ENCODE measurements at regions not wholly inside any gene's neighbourhood (a gene's known extent, or its start where the extent isn't known, plus 50 kb on each side); places are given as distances from the start of the nearest gene placed in this dataset.

DNA sequence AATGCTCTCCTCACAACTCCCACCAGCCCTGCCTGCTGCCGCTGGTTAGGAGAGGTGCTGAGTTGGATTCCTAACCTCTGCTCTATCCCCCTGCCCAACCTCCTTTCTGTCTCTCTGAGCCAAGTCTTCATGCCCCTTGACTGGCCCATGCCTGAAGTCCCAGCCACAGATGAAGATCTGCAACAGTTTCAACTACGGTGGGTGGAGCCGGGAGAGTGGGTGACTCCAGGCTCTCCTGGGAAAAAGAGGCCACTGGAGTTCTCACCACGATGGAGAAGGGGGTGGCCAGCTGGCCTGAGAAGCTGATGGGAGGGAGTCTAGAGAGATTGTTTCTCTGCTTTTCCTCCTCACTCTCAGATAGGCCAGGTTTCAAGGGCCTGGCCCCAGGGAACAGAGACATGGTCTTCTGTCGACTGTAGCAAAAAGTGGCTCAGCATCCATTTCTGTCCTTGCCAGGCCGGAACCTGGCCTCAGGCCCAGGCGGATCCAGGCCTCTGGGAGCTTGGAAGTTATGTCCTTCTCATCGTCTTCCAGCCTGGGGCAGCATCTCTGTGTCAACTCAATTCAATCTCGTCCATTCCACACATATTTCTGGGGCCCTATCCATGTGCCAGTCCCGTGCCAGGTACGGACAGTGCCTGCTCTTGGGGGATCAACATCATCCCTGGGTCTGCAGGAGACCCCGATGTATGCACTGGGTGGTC, 75.3 kb downstream of the INHBB start:
- intact Hi-C loops (cut with DNase I), result no loop called here
- peaks cover 7% of the 10 kb centered on the region for H3K27me3 ChIP-seq (ENCODE audit: low read depth)
- no peak overlapping the region for H3K27ac ChIP-seq
- H3K36me3 ChIP-seq, result no peaks in the 10 kb centered on the region
- H3K9me3 ChIP-seq, result no peaks in the 10 kb centered on the region
- DNase-seq, result no peak
- H3K4me1 ChIP-seq, result no peaks in the 10 kb centered on the region
- H3K4me3 ChIP-seq, result no peak overlapping the region
- TF ChIP-seq, protein P1, sequence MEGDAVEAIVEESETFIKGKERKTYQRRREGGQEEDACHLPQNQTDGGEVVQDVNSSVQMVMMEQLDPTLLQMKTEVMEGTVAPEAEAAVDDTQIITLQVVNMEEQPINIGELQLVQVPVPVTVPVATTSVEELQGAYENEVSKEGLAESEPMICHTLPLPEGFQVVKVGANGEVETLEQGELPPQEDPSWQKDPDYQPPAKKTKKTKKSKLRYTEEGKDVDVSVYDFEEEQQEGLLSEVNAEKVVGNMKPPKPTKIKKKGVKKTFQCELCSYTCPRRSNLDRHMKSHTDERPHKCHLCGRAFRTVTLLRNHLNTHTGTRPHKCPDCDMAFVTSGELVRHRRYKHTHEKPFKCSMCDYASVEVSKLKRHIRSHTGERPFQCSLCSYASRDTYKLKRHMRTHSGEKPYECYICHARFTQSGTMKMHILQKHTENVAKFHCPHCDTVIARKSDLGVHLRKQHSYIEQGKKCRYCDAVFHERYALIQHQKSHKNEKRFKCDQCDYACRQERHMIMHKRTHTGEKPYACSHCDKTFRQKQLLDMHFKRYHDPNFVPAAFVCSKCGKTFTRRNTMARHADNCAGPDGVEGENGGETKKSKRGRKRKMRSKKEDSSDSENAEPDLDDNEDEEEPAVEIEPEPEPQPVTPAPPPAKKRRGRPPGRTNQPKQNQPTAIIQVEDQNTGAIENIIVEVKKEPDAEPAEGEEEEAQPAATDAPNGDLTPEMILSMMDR (IDR thresholded peaks at IDR 0.05), result no peak
- no peak for ATAC-seq

DNA sequence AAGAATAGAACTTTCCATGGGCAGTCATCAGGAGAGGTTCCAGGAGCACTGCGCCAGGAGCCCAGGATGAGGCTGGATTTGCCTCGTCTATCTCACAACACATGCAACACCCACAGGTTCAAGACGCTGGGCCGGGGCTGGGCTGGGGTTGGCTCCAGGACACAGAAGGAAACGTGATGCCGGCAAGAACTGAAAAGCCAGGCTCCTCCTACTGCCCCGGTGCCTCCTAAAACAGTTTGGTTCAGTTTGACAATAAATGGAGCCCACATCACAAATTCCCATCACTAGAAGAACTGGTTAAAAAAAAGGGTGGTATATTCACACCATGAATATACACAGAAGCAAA, 75.9 kb downstream of the INHBB start:
- DNase-seq, result no peak
- H3K9me3 ChIP-seq, result no peaks in the 10 kb centered on the region
- TF ChIP-seq, protein P1 (IDR thresholded peaks at IDR 0.05), result no peak
- peaks cover 7% of the 10 kb centered on the region for H3K27me3 ChIP-seq (ENCODE audit: low read depth)
- H3K4me3 ChIP-seq, result no peak overlapping the region
- H3K36me3 ChIP-seq, result no peaks in the 10 kb centered on the region
- no peak for ATAC-seq
- no peak overlapping the region for H3K27ac ChIP-seq
- no peaks in the 10 kb centered on the region for H3K4me1 ChIP-seq
- intact Hi-C loops (cut with DNase I), result no loop called here

DNA sequence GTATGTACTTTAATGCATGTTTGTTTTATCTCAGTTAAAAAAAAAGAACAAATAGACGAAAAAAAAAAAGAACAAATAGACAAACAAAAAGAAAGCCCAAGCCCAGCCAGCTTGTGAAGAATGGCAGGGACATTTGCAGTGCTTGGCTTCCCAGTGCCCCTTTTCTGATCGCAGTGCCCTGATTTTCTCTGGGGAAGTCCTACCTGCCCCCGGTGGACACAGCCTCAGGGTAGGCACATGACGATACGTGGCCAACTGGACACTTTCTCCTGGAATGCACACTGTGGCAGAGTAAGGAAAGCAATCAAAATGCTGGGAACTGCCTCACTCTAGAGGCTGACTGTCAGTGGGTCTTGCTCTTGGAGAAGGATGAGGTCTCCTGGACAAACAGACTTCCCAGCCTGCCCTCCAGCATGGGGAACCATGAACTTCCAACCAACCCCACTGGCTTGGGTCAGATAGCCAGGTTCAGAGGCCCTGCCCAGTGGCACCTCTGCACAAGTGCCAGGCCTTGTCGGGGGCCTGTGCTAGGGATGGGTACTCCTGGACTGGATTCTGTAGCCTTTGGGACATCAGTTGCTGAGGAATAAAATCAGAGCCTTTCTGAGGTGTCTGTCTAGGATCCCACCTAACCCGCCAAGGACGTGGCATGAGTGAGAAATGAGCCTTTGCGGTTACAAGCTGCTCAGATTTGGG, 76.7 kb downstream of the INHBB start:
- DNase-seq, result no peak
- Histone ChIP-seq H3K27me3 (ENCODE audit: low read depth) (peaks cover 7% of the 10 kb centered on the region), H3K36me3 (no peaks in the 10 kb centered on the region), H3K4me1 (no peaks in the 10 kb centered on the region), H3K4me3 (no peak overlapping the region), H3K27ac (no peak overlapping the region), H3K9me3 (no peaks in the 10 kb centered on the region)
- intact Hi-C loops (cut with DNase I), result no loop called here
- TF ChIP-seq, protein P1 (IDR thresholded peaks at IDR 0.05), result no peak
- ATAC-seq, result no peak

DNA sequence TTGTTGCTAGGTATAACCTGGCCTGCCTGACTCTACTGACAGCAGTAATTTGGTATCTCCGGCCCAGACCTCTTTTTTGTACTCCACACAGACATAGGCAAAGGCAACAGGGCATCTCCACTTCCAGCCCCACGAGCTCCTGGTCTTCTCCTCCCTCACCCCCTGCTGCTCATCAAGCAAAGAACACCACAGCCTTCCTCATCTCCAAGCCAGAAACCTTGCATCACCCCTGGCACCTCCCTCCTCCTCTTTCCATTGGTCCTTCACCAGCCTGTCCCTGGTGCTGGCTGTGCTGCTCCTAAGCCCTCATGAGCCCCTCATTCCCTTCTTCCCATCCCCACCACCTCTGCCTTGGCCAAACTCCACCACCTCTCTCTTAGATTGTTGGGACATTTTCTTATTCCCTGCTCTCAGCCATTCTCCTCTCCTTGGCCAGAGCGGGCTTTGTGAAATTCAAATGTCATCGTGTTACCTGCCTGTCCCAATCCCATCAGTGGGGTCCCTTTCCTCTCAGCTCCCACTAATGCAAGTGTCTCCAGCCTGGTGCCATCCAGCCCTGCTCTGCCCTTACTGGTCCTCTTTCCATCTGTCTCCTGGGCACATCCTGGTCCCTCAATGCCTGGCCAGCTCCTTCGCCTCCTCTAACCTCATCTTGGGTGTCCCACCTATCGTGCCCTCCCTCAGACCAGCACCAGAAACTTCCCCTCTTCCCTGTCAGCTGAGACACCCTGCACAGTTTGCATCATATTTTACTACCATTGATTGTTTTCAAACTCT, 77.4 kb downstream of the INHBB start:
- TF ChIP-seq, protein P1 (IDR thresholded peaks at IDR 0.05), result no peak
- Histone ChIP-seq H3K4me1 (no peaks in the 10 kb centered on the region), H3K36me3 (no peaks in the 10 kb centered on the region), H3K27ac (no peak overlapping the region), H3K27me3 (ENCODE audit: low read depth) (peaks cover 7% of the 10 kb centered on the region), H3K4me3 (no peak overlapping the region), H3K9me3 (no peaks in the 10 kb centered on the region)
- ATAC-seq (no peak), DNase-seq (no peak)
- intact Hi-C loops (cut with DNase I), result no loop called here

DNA sequence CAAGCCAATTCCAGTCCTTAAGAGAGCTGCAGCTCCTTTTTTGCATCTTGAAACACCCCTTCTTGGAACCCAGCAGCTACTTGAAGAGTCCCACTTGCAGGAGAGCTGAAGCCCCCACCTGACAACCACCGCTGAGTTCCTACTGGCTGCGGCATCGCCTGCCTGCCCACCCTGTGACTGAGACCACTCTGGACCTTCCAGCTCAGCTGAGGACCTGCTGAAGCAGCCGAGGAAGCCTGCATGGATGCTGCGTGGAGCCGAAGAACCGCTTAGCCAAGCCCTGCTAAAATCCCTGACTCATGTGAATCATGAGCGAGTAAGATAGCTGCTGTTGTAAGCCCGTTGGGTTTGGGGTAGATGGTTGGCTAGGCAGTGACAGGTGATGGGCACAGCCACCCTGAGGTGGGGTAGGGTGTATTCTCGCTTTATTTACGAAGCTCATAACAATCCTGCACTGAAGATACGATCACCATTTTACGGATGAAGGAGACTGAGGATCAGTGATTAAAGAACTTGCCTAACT, 78.4 kb downstream of the INHBB start:
- Histone ChIP-seq H3K9me3 (no peaks in the 10 kb centered on the region), H3K27ac (no peak overlapping the region), H3K4me1 (no peaks in the 10 kb centered on the region), H3K27me3 (ENCODE audit: low read depth) (peaks cover 7% of the 10 kb centered on the region), H3K4me3 (no peak overlapping the region), H3K36me3 (no peaks in the 10 kb centered on the region)
- ATAC-seq (no peak), DNase-seq (no peak)
- intact Hi-C loops (cut with DNase I), result no loop called here
- TF ChIP-seq, protein P1 (IDR thresholded peaks at IDR 0.05), result no peak
